NCI-H2029 treated with DMSO at 0.1 percent for 48 hours (cell line): ENCODE measurements at regions not wholly inside any gene's neighbourhood (a gene's known extent, or its start where the extent isn't known, plus 50 kb on each side); places are given as distances from the start of the nearest gene placed in this dataset.

ENCODE experiments used
- DNase-seq: peaks from one replicate; lab custom pipeline; 2025; lab: John Stamatoyannopoulos, UW

DNA sequence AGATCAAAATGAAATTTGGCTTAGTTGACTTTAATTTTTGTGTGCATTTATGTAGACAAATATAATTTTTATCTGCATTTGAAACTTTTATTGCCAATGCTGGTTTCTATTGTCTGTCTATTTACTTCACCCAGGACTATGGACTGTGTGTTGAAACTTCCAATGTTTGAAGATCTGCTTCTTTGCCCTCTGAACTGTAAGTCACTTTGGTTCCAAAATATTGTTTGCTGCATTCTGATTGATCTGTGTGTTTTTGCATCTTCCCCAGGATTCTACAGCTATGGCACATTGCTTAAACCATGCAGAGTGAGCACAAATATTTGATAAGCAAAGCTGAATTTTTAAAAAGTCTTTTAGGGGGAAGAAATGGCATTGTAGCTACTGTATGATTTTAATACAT lies 131.0 kb upstream of the SOX5 start:
- no peak for DNase-seq

DNA sequence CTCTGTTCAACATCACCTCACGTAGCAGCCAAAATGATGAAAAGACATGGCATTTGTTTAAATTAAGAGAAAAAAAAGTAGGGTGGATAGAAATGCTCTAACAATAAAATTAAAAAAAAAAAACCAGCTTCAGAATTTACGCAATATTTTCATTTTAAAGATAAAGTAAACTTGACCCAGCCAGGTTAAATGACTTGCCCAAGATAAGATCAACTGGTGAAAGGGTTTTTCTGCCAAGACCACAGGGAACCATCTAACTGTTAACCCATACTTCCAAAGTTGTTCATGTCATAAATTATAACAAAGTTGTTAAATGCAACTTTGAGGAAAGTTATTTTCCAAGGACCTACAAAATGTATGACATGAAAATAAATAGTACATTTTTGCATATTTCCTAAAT lies 129.6 kb upstream of the SOX5 start:
- no peak for DNase-seq

DNA sequence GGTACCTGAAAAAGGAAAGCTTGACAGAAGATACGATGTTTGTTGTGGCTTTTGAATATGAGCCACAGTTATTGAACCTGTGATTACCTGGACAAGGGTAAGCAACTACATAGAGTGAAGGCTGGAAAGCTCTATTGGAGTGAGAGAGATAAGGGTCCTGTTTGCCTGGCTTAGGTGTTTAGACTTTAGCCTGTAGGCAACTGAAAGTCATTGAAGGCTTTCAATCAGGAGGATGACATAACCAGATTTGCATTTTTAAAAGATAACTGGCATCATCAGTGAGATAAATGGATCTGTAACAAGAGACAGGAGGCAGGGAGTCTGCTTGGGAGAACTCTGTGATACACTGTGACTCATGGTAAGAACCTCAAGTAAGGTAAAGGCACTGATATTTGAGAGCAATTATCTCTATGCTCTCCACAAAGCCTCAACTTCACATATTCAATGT lies 128.9 kb upstream of the SOX5 start:
- no peak for DNase-seq

DNA sequence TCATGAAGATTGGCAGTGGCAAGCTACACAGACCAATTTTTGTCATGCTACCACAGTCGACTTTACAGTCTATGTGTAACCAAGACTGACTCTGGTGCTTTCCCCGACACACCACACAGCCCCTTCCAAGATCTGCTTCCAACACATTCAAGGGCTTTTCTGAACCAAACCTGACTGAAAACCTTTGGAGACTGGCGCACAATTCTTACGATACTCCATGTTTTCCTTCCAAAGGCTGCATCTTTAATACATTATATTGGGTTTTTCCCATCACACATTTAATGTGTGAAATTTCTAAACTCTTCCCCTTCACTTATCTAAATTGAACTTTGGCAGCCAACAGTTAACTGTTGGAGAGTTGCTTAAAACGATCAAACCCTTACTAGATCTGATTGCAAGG lies 127.7 kb upstream of the SOX5 start:
- DNase-seq, result no peak

DNA sequence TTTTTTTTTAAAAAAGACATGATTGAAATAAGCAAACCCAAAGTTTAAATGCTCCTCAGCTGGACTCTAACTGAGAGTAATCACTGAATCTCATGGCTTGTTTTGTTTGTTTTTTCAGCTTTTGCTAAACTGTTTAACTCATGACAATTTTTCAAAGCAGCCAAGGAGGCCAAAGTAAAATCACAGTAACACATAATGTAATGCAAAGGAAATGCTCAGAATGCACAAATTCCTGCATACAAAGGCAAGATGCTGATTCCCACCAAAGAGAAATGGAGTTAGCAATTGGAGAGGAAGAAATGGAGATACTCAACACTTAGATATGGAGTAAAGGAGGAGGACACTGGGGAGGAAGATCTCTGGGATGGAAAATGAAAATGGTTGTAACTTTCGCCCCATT lies 126.2 kb upstream of the SOX5 start:
- DNase-seq, result no peak

DNA sequence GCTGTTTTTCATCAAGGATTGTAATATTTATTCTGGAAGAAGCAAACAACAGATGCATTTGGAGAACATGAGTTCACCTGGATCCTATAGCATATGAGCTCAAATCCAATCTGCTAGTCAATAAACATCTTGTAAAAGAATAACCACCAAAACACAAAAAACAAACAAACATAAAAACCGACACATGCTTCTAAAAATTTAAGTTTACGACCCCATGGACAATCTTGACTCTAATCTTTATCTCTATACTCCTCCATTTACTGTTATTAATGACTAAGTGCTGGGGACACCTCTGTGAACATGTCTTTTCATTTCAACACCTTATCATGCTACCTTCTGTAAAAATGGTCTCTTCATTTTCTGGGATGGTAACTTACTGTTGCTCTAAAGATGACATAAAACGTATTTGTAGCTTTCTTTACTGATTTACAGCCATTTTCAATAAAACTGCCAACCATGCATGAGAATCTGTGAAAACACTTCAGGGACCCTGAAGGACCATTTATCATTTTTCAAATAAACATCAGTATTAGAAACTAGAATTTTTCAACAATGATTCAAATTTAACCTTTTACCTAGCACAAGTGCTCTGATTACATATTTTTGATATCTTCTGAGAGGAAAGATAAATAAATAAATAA lies 123.8 kb upstream of the SOX5 start:
- DNase-seq, result no peak

DNA sequence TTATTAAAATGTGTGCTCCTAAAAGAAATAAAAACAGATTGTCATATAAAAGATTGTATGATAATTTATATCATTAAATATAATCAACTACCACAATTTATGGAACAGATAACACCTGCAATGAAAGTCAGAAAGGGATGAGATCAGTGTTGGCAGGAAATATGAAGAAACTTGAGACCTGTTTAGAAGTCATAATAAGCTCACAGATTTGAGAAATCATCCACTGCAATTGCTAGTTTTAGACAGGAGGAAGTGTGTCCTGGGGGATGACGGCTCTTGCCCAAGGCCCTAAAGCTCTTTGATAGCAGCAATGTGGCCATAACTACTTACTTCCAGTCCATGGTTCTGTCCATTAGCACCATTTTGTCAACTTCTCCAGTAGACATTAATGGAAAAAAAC lies 122.8 kb upstream of the SOX5 start:
- DNase-seq, result no peak

DNA sequence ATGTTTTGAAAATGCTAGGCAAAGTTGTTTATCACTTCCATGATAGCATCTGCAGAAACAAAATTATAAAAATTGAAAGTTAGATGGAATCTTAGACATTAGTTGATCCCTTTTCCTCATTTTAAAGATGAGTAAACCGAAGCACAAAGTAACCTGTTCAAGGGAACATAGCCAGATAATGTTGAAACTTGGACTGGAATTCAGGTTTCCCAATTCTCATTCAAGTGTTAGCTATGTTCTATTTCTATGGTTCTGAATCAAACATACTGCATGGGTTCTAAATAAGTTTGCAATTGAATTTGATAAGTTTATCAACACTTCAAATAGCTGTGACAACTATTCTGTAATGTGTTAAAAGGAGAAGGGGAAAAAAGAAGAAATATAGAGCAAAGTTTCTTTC lies 122.4 kb upstream of the SOX5 start:
- DNase-seq, result no peak

DNA sequence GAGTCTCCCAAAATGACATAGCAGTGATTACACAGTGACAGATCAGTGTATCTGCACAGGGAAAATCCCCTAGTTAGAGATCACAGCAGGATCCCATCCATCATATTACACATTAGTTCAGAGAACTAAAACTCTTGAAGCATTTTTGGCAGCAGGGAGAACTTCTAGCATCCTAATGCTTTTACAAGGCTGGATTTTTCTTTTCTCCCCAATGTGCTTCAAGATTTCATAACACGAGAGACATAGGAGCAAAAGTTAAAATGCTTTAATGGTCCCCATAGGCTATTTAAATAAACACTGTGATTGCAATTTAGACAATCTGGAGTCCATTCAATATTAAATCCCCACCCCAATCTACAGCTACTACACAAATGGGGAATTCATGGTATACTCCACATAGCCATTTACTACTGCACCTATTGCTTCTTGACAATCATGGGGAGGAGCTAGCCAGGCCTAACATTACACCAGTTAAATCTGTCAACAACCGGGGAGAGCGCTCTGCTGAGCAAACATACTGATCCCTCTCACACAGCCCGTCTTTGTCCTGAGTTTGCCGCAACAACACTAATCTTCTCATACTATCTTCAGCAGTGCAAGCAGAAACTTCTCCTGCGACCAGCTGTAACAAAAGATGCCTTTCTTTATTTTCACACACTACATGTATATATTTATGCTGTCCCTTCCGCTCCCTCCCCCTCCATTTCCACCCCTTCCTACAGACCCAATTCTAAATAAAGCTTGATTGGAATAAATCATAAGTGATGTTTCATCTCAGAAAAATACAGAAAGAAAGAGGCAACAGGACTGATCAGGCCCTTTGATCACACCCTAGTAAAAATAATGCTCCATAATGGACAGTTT lies 120.3 kb upstream of the SOX5 start:
- peak; percentile 19 for DNase-seq

DNA sequence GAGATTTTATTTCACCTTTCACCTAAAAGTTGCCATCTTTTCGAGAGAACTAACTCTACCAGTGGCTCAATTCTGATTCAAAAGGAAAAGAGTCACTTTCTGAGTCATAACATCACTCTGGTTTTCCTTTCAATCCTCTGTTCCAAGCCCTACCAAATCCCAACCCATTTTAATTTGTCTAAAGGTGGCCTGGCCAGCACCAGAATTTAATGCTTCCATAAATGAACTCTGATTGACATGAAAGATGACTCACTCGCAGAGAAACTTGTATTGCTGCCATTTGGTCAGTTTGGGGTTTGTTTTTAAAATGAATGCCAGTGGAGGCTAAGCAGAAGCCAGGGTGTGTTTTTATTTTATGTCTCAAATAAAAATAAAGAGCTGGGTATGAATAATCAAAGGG lies 117.4 kb upstream of the SOX5 start:
- DNase-seq, result no peak

DNA sequence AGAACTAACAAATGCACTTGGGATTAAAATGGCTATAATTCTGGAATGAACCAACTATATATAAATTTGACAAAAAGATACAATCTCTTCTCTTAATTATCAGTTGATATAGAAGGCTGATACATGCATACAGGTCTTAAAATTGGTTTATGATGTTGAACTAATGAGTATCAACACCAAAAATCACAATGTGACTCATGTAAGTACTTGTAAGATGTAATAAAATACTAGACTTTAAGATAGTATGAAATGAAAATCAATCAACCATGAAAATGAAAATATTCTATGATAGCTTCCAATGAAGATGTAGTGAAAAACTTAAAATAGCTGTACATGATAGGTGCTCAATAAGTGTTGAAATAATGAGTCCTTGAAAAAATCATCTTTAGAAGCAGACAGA lies 116.6 kb upstream of the SOX5 start:
- DNase-seq, result no peak

DNA sequence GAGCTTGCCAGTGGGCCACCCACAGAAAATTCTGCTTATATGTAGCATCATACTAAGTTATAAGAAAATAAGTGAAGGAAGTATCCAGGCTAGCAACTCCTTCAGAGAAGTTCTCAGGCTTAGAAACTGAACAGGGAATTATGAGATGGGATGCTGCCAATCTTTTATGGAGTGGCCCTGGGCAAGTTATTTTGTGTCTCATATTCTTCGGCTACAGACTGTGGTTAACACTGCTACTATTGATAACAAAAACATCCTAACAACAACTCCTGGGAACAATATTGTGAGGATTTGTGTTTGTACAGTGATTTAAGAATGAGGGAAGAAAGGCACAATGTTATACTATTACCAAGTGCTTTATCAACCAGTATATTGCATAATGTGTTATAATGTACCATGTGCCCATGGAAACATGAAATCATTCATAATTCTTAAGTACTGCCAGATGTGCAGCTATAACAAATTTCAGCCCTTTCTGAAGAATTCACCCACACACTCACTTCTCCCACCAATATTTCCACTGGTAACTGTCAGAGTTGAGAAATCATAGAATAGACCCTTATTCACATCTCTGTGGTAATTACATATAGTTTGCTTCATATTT lies 113.3 kb upstream of the SOX5 start:
- no peak for DNase-seq

DNA sequence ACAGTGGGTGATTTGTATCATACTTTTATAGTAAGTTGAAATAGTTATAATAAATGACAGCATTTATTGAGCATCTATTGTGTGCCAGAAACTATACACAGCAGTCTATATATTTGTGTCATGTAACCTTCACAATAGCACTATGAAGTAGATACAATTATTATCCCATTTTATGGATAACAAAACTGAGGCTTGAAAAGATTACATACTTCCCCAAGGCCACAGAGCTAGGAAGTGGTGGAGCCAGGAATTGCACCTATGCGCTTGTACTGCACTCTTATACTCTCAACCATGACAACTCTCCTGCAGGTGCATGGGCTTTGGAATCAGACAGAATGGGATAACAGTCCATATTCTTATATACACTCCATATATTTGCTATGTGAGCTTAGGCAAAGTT lies 110.6 kb upstream of the SOX5 start:
- no peak for DNase-seq

DNA sequence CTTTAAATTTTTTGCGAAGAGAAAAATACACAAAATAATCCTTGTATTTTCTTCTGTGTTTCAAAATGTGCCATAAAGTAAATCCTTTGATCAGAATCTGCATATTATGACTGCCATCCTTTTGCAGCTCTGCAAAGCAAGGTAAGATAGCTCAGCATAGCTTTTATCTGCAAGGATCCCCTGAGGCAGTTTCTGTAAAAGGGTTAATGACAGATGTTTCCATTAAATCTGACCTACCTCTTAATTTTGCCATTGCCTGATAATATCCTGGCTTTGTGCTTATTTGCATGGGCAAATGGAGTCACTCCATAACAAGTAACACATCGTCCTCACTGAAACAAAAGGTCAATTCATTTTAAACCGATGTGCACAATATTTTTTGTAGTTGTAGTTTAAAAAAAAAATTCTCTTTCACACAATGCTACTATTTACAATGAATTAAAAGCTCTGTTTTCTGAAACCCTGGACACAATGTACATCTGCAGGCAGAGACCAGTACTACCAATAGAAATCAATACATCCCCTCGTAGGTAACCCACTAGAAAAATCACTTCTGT lies 108.5 kb upstream of the SOX5 start:
- DNase-seq, result no peak

DNA sequence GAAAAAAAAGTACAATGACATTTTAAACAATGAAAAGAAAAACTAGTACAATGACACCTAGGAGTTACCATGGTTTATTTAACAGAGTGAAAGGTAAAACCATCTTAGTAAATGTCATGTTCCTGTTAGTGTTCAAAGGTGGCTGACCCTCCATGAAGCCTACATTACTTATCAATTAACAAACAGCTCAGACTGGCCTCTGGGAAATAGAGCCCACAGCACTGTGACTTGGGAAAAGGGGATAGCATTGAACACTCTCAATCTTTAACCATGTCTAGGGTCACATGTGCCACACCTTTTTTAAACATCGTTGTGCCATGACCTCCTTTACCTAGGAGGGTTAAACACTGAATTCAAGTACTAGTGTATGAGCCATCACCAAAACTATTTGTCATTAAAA lies 106.3 kb upstream of the SOX5 start:
- no peak for DNase-seq

DNA sequence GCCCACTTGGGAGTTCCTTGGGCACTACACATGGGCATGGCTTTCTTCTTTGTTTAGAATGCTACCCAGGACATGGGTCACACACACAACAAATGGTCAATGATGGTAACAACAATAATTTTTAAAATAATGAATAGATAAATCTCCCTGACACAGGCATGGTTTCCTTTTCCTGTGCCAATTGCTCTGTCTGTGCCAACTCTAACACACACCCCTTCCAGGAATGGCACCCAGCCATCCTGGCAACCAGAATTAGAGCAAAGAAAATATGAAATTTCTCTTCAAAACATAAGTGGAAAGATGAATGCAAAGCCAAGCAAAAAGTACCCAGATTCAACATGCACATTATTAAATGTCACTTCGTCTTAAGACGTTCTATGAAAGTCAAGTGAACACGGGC lies 104.9 kb upstream of the SOX5 start:
- no peak for DNase-seq

DNA sequence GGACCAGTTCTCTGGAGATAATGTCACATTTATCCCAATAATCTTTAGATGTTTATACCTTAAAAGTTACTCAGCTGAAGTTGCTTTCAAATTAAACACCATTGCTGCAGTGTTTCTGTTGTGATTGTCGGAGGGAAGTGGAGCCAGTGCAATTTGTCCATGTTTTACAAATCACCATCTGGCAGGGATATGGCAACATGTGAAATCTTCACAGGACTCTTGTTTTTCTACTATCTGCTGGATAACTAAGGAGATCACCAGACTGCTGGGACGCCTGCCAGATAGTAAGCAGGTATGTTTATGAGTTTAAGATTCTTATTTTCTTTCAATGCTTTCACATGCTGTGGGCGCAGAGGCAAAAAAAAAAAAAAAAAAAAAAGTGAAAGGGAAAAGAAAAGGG lies 100.3 kb upstream of the SOX5 start:
- no peak for DNase-seq

DNA sequence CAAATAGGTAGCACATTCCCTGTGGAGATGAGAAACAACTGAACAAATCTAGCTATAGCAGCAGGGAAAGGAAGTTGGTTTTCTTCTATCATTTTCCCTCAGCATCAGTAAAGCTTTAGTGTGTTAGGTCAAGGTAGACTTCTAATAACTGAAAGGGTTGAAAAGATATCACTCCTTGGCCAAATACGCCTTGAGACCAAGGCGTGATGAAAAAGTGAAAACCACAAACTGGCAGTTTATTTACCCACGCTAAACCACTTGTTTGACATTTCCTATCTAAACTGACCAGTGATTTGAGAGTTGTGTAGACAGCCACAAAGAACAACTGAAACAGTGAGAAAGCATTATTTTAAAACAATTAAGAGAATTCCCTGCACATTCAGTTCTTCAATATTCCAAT lies 99.6 kb upstream of the SOX5 start:
- no peak for DNase-seq

DNA sequence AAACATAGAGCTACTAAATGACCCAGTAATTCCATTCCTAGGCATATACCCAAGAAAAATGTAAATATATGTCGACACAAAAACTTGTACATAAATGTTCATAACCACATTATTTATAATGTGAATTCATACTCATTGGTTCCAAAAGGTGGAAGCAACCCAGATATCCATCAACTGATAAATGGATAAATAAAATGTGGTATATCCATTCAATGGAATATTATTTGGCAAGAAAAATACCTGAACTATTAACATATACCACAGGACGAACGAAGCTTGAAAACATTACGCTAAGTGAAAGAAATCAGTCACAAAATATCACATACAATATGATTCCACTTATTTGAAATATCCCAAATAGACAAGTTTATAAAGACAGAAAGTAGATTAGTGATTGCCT lies 99.0 kb upstream of the SOX5 start:
- DNase-seq, result no peak

DNA sequence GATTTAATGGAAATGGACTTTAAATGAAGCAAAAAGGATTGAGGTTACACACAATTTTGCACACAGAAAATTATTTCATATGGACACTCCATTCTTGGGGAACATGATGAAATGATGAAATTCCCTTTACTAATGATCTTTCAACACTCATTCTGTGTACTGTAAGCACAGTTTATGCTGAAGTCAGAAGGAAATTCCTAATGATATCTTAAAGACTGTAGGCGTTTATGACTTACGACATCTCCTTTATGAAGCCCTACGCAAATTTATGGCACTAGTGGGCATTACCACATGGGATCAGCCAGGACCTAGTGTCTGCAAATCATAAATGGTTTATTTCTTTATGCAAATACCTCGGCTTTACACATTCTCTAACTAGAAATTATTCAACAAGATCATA lies 97.9 kb upstream of the SOX5 start:
- DNase-seq, result no peak

DNA sequence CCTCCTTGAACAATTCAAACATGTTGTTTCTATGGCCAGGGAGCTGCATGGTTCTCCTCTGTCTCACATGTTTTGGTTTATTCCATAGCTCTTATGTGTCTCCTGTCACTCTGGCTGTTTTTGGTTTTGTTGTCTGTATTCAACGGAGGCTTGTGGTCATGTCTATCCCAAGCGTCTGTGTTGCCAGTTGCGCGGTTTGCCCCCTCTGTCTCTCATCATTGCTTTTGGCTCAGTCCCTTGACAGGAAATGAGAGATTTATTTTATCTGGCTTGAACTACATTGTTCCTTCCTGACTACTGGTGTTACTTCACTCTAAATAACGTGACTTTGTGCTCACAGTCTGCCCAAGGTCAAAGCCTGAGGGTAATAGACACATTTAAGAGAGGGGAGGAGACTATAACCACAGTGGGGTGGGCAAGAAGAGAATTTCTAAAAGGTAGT lies 96.4 kb upstream of the SOX5 start:
- no peak for DNase-seq

DNA sequence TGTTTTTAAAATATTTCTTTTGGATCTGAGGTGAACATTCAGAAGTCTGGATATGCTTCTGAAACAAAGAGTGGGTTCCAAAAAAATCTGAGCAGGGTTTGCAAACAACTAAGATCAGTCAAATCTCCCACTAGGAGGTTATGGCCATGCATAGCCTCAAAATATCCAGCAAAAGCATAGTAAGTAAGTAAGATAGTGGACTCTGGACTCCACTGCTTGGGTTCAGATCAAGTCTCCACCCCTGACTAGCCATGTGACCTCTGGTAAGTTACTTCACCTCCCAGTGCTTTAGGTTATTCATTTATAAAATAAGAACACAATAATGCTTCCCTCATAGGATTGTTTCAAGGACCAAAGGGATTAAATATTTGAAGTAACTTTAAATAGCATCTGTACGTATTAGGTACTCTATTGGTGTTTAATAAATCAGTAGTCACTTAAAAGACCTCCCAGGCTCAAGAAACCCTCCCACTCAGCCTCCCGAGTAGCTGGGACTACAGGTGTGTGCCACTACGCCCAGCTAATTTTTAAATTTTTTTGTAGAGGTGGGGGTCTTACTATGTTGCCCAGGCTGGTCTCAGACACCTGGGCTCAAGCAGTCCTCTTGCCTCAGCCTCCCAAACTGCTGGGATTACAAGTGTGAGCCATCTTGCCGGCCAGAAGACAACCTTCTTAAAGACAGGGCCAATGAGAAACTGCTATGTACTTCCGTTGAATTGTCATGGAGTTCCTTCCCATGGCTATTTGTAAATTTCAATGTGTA lies 95.7 kb upstream of the SOX5 start:
- no peak for DNase-seq
